GM12874 (cell line): ENCODE measurements at regions not wholly inside any gene's neighbourhood (a gene's known extent, or its start where the extent isn't known, plus 50 kb on each side); places are given as distances from the start of the nearest gene placed in this dataset.

Source experiments
- CTCF ChIP-seq: IDR thresholded peaks from 2 replicates; pipeline ENCODE4 v1.5.1; 2011; ENCODE audit warnings: low read depth, mild to moderate bottlenecking, control low read depth, low read length, moderate library complexity; ENCODE audit not compliant: insufficient read depth

- no peak for TF ChIP-seq CTCF
Measured at GRCh38 chr7:1323178-1324027, 90.7 kb downstream of the UNCX start.

GRCh38 chr7:1324028-1324900 is 91.6 kb downstream of the UNCX start:
- TF ChIP-seq CTCF: no peak

- no peak for TF ChIP-seq CTCF
Measured at GRCh38 chr7:1325246-1325645, 92.6 kb downstream of the UNCX start.

- TF ChIP-seq CTCF: no peak
Measured at GRCh38 chr7:1325646-1326510, 93.2 kb downstream of the UNCX start.

DNA sequence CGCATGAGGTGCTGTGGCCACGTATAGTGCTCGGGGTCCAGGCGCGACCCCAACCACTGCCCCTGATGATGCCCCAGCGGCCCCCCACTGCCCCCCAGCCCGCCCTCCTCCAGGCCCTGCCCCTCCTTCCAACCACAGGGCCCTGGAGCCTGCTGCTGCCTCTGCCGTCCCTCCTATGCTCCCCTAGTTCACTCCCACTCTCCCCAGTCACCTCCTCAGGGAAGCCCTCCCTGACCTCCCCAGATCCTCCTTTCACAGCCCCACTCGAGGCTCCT is 93.8 kb downstream of the UNCX start:
- no peak for TF ChIP-seq CTCF

DNA sequence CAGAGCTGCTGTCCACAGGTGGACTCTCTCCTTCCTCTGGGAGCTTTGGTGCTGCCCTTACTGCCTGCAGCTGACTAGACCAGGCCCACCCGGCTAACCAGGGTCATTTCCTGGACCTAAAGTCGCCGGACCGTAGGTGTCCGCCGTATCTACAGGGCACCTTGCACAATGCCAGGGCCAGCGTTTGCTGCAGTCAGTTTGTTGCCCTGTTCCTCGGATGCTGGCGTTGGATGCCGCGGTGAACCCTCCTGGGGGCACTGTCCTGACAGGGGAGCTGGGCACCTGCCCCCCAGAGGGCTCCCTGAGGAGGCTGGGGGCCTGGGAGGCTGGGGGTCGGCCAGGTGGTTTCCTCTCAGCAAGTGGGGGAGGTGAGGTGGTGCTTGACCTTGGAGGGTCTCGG is 96.6 kb downstream of the UNCX start:
- no peak for TF ChIP-seq CTCF
